ES-I3 (cell line): ENCODE measurements at regions not wholly inside any gene's neighbourhood (a gene's known extent, or its start where the extent isn't known, plus 50 kb on each side); places are given as distances from the start of the nearest gene placed in this dataset.
"Not testable (repeated sequence)": the region's sequence is repeated elsewhere in the genome, so short reads cannot be mapped to it uniquely, and the experiment has no call there.

Experiments
- H3K36me3 ChIP-seq: 2 replicates; pipeline ENCODE4 v1.6.1; 2013; ENCODE audit warnings: mild to moderate bottlenecking, low read length, control low read depth, moderate library complexity; ENCODE audit not compliant: insufficient read depth
- H3K4me1 ChIP-seq: 2 replicates; pipeline ENCODE4 v1.6.1; 2013; ENCODE audit warnings: mild to moderate bottlenecking, control low read depth, low read length; ENCODE audit not compliant: insufficient read depth
- H3K9ac ChIP-seq: 2 replicates; pipeline ENCODE4 v1.6.1; 2013; ENCODE audit warnings: low read depth, mild to moderate bottlenecking, low read length, moderate library complexity
- H3K9me3 ChIP-seq: 2 replicates; pipeline ENCODE4 v1.6.1; 2013; ENCODE audit warnings: mild to moderate bottlenecking, low read length, moderate library complexity; ENCODE audit not compliant: control insufficient read depth, insufficient read depth

- no peaks in the 10 kb centered on the region for H3K9me3 ChIP-seq
These were observed 777.4 kb downstream of the SORCS1 start for GRCh38 chr10:106387063-106387462.

GRCh38 chr10:106384496-106384895 is 780.0 kb downstream of the SORCS1 start:
- Histone ChIP-seq H3K9ac (no peak overlapping the region), H3K4me1 (no peaks in the 10 kb centered on the region), H3K9me3 (no peaks in the 10 kb centered on the region), H3K36me3 (no peaks in the 10 kb centered on the region)

More at GRCh38 chr10:106387063-106387462, 777.4 kb downstream of the SORCS1 start:
- Histone ChIP-seq H3K36me3 (no peaks in the 10 kb centered on the region), H3K4me1 (no peaks in the 10 kb centered on the region), H3K9ac (no peak overlapping the region)

- no peaks in the 10 kb centered on the region; the same call in 1 of the 2 replicates for H3K9me3 ChIP-seq
- H3K9ac ChIP-seq: no peak overlapping the region
- H3K36me3 ChIP-seq: no peaks in the 10 kb centered on the region
- H3K4me1 ChIP-seq: no peaks in the 10 kb centered on the region
These were observed 783.8 kb downstream of the SORCS1 start for GRCh38 chr10:106380706-106381105.

GRCh38 chr10:106378251-106378650 is 786.3 kb downstream of the SORCS1 start:
- H3K36me3 ChIP-seq: no peaks in the 10 kb centered on the region
- no peak overlapping the region for H3K9ac ChIP-seq
- H3K4me1 ChIP-seq: no peaks in the 10 kb centered on the region
- H3K9me3 ChIP-seq: no peaks in the 10 kb centered on the region; the same call in 1 of the 2 replicates

GRCh38 chr10:106370751-106371150 is 793.8 kb downstream of the SORCS1 start:
- H3K4me1 ChIP-seq: no peaks in the 10 kb centered on the region
- H3K9me3 ChIP-seq: no peaks in the 10 kb centered on the region
- H3K9ac ChIP-seq: no peak overlapping the region
- H3K36me3 ChIP-seq: no peaks in the 10 kb centered on the region

- Histone ChIP-seq H3K9ac (no peak overlapping the region), H3K36me3 (no peaks in the 10 kb centered on the region), H3K9me3 (no peaks in the 10 kb centered on the region), H3K4me1 (no peaks in the 10 kb centered on the region)
These were observed 803.6 kb downstream of the SORCS1 start for GRCh38 chr10:106360870-106361269.

GRCh38 chr10:106355450-106355849 is 809.1 kb downstream of the SORCS1 start:
- no peaks in the 10 kb centered on the region for H3K36me3 ChIP-seq
- H3K4me1 ChIP-seq: no peaks in the 10 kb centered on the region
- no peaks in the 10 kb centered on the region for H3K9me3 ChIP-seq
- no peak overlapping the region for H3K9ac ChIP-seq

GRCh38 chr10:106348933-106349332 is 815.6 kb downstream of the SORCS1 start:
- no peaks in the 10 kb centered on the region for H3K9me3 ChIP-seq
- H3K4me1 ChIP-seq: no peaks in the 10 kb centered on the region
- H3K9ac ChIP-seq: no peak overlapping the region

GRCh38 chr10:106347547-106347946 is 817.0 kb downstream of the SORCS1 start:
- Histone ChIP-seq H3K4me1 (no peaks in the 10 kb centered on the region), H3K36me3 (no peaks in the 10 kb centered on the region), H3K9me3 (no peaks in the 10 kb centered on the region), H3K9ac (no peak overlapping the region)

More at GRCh38 chr10:106348933-106349332, 815.6 kb downstream of the SORCS1 start:
- H3K36me3 ChIP-seq: no peaks in the 10 kb centered on the region

GRCh38 chr10:106343539-106343938 is 821.0 kb downstream of the SORCS1 start:
- H3K36me3 ChIP-seq, H3K9me3 ChIP-seq, H3K4me1 ChIP-seq, H3K9ac ChIP-seq: not testable (repeated sequence)

GRCh38 chr10:106341356-106341755 is 823.1 kb downstream of the SORCS1 start:
- no peaks in the 10 kb centered on the region for H3K9me3 ChIP-seq
- H3K9ac ChIP-seq: no peak overlapping the region
- no peaks in the 10 kb centered on the region for H3K36me3 ChIP-seq
- no peaks in the 10 kb centered on the region for H3K4me1 ChIP-seq

GRCh38 chr10:106338486-106338885 is 826.0 kb downstream of the SORCS1 start:
- H3K9me3 ChIP-seq: no peaks in the 10 kb centered on the region
- no peak overlapping the region for H3K9ac ChIP-seq
- H3K4me1 ChIP-seq: no peaks in the 10 kb centered on the region
- no peaks in the 10 kb centered on the region for H3K36me3 ChIP-seq

GRCh38 chr10:106336874-106337273 is 827.6 kb downstream of the SORCS1 start:
- H3K4me1 ChIP-seq: no peaks in the 10 kb centered on the region
- H3K9me3 ChIP-seq: no peaks in the 10 kb centered on the region
- no peak overlapping the region for H3K9ac ChIP-seq
- no peaks in the 10 kb centered on the region for H3K36me3 ChIP-seq

- no peaks in the 10 kb centered on the region for H3K9me3 ChIP-seq
These were observed 836.8 kb downstream of the SORCS1 start for GRCh38 chr10:106327747-106328146.

GRCh38 chr10:106320876-106321275 is 843.6 kb downstream of the SORCS1 start:
- Histone ChIP-seq H3K9ac (no peak overlapping the region), H3K36me3 (no peaks in the 10 kb centered on the region), H3K9me3 (no peaks in the 10 kb centered on the region), H3K4me1 (no peaks in the 10 kb centered on the region)

More at GRCh38 chr10:106327747-106328146, 836.8 kb downstream of the SORCS1 start:
- Histone ChIP-seq H3K36me3 (no peaks in the 10 kb centered on the region), H3K9ac (no peak overlapping the region), H3K4me1 (no peaks in the 10 kb centered on the region)

GRCh38 chr10:106320078-106320477 is 844.4 kb downstream of the SORCS1 start:
- no peaks in the 10 kb centered on the region for H3K4me1 ChIP-seq
- H3K9me3 ChIP-seq: no peaks in the 10 kb centered on the region
- H3K9ac ChIP-seq: no peak overlapping the region
- H3K36me3 ChIP-seq: no peaks in the 10 kb centered on the region
